Caki2 (cell line): ENCODE measurements at regions not wholly inside any gene's neighbourhood (a gene's known extent, or its start where the extent isn't known, plus 50 kb on each side); places are given as distances from the start of the nearest gene placed in this dataset.

Source experiments
- DNase-seq: peaks from one replicate; pipeline ENCODE4 v3.0.0-alpha.2; 2015; ENCODE audit warnings: low read depth
- in situ Hi-C: cut with HindIII; loops from 2 replicates; pipeline ENCODE4 v1.10.0; 2016; ENCODE audit warnings: low sequenced_read_pairs, low pct_unique_long_range_greater_than_20kb, mixed read lengths

DNA sequence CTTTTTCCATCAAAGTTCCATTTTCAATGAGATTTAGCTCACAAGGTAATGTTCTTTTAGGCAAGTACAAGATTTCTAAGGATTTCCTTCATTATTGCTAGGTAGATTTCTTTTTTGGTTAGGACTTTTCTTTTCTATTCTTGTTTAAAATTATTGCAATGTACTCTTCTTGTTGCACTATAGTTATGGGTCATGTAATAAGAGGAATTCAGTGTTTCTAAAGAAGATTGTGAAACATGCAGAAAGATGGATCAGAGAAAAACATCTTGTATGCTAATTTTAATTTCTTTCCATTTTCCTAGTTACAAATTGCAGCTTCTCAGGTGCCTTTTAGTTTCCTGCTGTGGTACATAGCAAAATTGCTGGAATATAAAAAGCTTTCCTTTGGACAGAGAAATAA is 56.1 kb downstream of the BTG1 start:
- no peak for DNase-seq
- in situ Hi-C loops, result no loop called here

DNA sequence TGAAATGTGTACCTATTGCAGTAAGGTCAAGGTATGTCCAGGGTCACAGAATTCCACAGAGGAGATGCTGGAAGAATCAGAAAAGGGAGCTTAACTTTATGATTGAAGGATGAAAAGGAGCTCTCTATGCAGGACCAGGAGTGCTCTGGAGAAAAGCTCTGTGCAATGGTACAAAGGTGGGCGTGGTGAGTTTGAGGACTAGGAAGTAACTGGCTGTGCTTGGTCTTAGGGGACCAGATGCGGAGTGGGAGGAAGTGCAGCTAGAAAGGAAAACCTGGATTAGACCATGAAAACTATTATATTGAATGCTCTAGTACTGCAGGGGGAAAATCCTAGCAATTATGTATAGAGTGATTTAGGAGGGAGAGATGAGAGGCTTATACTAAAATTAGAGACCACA is 56.8 kb downstream of the BTG1 start:
- no peak for DNase-seq
- in situ Hi-C loops, result no loop called here

DNA sequence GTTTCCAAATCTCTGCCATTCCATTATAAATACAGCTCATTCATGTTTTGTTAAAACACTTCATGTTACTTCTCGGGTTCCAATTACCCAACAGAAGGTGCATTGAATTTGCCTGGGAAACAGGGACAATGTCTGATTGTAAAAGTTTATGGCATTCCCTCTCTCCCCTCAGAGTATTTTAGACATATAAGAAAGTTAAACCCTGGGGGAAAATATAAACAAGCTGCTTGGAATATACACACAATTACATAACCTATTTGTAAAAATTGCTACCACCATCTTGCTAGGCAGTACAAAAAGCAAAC is 60.0 kb downstream of the BTG1 start:
- in situ Hi-C loops, result no loop called here
- DNase-seq, result no peak

DNA sequence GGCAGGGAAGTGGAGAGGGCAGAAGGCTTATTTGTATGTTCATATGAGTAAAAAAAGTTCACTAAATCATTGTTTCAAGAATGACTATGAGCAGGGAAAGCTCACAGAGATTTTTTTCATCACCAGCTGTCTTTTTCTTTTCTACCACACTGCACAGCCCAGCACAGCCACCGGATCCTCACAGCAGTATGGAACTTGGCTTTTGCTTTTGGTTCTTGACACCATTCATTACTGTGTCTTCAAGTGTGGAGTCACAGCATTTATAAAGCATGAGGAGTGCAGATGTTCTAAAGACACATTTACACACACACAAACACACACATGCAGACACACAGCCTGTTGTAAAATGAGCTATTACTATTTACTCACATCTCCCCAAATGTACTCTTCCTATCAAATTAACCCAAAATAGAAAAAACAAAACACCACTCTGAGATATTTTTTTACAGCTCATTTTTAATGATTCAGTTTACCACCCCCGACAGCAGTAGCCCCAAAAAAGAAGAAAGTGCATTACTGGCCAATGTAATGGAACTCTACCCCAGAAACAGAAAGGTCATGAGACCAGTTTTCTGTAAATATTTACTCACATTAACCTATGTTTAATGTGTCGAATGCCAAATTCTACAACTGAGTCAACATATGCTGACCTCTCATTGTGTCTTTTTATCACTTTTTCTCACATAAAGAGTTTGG is 60.5 kb downstream of the BTG1 start:
- in situ Hi-C loops, result no loop called here
- no peak for DNase-seq

DNA sequence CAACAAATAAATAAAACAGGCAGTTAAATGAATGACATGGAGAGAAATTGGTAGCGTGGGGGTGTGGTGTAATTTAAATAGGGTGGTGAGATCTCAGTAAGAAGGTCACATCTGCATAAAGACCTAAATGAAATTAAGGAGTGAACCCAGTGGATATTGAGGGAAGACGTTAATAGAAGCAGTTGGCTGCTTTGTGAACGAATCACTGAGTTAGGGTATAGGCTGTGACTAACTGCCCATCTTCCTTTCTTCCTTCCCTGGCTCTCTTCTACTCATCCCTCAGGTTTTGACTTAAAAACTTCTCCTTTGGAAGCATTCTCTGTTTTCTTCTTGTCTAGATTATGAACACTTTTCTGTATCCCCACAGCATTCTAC is 64.7 kb downstream of the BTG1 start:
- no peak for DNase-seq
- in situ Hi-C loops, result no loop called here

DNA sequence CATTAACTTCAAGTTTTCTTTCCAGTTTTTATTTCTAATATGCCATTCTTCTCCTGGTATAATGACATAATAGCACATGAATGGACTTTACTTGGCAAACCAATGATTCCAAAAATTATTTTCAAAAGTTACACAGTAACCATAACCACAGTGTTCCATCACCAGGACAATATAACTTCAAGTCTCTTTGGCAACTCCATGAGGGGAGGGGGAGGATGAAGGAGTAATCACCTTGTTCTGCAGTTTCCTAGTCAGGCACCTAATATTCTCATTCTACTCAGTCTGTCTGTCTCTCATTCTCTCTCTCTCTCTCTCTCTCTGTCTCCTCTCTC is 66.6 kb downstream of the BTG1 start:
- peak; percentile 65 for DNase-seq
- in situ Hi-C loops, result no loop called here

DNA sequence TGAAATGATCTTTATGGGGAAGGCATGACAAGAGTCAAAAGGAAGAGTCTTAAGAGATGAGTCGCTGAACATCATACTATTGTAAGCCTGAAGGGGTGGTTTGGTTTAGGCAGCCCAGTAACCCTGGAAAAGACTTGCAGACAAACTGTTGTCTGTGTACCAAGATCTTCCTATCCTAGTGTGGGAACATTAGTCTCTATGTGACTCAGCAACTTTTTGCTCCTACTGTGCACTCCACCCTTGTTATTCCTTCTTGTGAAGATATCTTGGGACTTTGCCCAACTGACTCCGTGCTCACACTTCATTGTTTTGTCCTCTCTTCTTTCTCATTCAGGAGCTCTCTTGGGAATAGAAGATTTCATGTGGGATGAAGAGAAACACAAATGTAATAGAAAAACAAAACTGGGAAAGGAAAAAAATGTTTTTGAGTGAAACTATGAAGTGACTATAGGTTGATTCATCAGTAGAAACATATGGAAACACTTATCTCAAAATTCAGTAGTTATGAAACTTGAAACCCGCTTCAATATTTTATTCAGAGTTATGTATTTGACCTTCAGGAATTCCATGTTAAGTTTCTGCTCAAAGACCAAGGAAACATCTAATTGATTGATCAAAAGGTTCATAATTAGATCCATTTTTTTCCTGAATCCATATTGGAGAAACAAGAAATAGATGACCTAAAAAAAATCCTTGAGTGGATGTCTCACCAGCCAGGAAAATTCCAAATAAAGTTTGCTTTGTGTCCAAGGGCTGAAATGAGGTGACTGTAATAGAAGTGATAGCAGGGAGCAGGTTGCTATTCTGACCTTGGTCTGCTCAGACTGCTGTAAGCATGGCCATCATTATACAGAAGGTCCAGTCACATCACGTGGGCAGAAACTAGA is 67.2 kb downstream of the BTG1 start:
- peak; percentile 80 for DNase-seq

DNA sequence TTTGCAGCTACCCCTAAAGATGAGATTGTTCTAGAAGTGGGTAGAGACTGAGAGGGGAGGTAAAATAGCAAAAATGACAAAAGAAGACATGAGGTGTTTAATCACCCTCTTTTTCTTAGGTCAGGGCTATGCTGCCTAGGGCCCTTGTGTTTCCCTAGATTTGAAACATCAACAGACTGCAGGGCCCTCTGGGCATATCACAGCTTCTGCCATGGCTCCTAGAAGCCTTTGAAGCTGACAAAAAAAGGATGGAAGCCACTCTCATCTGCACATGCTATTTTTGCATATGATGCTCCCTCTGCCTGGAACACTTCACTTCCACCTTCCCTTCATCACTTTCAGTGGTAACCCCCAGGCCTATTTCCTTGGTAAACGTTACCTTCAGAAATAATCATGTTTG is 68.1 kb downstream of the BTG1 start:
- DNase-seq, result no peak
- in situ Hi-C loops, result no loop called here

More for the DNA sequence above, 67.2 kb downstream of the BTG1 start:
- in situ Hi-C loops, result no loop called here

DNA sequence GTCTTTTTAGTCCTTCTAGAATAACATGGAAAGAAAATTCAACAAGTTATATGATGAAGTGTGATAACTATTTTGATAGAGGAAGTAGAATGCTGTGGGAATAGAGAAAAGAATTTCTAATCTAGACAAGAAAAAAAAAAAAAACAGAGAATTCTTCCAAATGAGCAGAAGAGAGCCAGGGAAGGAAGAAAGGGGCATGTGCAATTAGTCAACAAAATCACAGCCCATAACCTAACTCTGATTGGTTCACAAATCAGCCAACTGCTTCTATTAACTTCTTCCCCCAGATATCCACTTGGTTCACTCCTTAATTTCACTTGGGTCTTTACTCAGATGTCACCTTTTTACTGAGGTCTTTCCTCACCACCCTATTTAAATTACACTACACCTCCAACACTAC is 69.5 kb downstream of the BTG1 start:
- no peak for DNase-seq
- in situ Hi-C loops, result no loop called here

DNA sequence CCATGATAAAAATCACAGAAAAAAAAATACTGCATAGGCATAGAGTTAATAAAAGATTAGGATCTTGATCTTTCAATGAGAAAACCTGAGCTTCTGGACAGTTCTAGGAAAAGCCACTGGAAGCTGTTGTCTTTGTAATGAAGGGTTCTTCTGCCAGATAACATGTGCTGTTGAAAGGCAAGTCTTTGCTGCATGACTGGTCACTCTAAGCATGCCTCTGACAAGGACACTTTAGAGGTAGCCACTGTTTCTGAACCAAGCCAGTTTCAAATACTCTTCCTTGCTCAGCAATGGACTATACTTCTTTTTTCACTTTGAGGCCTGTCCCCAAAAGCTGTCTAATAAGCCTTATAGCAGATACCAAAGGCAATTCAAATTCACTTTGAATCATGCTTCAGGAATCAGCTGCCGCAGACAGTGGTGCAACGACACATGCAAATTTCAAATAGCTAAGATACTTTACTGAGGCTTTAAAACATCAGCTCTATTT is 70.2 kb downstream of the BTG1 start:
- peak; percentile 43 for DNase-seq
- in situ Hi-C loops, result no loop called here

DNA sequence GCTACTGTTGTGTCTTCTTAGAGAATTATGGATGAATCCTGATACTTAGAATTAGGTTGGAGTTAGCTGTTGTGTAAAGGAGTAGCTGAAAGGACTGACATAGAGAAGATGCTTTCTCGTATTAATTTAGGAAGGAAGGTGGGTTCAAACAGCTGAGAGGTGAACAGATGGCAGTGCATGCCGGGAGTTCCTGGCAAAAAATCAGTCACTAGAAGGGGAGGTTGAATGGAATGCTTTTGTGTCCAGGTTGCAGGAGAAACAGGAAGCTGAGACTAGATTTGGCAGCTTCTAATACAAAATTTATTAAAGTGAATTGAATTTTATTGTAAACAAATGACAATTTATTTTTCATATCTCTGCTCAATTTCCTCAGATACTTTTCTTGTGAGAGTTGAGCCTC is 70.8 kb downstream of the BTG1 start:
- DNase-seq, result no peak
- in situ Hi-C loops, result no loop called here

DNA sequence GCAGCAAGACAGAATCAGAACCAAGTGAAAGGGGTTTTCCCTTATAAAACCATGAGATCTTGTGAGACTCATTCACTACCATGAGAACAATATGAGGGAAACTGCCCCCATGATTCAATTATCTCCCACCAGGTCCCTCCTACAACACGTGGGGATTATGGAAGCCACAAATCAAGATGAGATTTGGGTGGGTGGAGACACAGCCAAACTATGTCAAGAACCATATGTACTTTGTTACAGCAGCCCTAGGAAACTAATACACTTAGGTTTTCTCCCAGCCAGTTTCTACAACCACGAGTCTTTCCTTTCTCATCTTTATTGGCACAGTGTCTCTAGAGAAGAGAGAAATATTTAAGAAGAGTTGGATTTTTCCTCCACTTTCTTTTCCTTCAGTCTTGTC is 72.6 kb downstream of the BTG1 start:
- no peak for DNase-seq
- in situ Hi-C loops, result no loop called here

DNA sequence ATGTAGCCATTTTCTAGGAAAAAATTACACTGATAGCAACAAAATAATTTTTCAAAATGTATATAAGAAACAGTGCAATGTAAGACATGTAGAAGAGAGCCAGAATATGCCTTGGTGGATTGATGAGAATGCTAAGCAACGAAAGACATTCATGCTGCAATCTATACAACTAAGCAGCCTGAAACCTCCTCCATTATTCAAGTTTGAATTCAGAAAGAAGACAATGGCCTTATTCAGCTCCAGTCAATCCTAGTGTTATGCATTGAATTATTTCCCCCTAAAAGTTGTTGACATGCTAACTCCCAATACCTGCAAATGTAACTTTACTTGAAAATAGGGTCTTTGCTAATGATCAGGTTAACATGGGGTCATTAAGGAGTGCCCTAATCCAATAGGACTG is 73.5 kb downstream of the BTG1 start:
- in situ Hi-C loops, result no loop called here
- DNase-seq, result no peak

DNA sequence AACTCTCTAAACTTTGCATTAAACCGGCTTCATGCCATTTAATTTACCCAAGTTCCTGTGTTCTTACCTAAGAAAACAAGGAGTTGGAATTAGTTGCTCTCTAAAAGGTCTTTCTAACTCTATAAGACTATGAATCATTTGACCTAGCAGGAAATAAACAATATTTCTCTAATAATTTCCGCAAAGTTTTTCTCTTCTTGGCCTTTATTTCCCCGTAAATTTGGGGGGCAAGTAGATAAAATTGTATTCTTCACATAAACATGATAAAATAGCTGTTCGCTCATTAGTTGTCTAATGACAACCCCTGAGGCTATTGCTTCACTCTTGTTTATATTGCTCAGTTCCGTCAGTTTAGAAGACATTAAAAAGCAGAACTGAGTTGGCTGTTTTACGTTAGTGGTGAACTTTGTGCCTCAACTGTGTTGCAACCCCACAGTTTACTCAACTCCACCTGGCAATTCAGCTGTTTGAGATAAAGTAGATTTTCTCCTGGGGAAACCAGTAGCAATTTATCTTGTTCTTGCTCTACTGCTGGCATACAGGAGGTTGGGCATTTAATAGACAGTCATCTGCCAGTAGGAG is 74.7 kb downstream of the BTG1 start:
- in situ Hi-C loops, result no loop called here
- peak; percentile 81 for DNase-seq

DNA sequence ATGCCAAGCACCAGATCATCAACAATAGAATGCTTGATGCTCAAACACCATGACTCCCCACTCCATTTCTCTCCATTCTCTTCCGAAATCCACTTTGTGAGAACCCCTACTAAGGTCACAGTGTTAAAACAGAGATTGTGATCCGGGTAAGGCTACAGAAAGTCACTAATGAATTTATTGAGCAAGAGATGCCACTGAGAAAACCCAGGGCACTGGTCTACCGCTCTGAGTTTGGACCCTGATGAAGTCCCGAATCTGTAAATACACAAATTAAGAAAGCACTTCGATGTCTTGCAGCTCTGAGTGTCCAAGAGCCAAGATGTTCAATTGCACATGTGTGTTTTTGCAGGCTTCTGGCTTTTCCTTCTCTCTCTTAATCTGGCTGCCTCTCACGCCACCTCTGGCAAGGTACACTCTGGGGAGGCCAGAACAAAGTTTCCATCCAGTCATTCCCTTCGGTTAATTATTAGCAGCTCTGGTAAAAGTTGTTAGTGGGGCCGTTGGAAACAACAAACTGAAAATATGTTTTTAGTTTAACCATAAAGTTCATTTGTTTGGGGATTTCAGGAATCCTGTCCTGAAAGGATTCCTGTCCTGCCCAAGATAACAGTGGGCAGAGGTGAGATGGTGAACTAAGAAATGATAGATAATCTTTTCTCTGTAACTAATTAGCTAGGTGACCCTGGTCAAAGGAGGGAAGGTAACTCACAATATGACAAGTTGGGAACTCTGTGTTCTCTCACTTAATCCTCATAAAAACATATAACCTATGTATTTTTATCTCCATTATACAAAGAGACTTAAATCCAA is 75.4 kb downstream of the BTG1 start:
- in situ Hi-C loops, result no loop called here
- DNase-seq, result peak; percentile 95

DNA sequence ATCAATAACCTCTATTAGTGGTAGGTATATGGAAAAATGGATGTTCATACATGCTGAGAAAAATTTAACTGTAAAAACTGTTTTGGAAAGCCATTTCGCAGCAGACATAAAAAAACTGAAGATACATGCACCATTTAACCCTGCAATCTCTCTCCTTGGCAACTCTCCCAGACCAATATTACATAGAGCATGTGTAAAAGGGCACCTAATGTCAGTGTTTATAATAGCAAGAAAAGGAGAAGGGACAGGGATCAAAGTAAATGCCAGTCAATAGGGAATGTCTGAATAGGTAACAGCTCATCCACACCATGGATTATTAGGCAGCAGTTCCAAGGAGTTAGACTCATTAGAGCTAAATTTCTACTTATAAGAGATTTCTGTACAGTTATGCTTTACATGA is 77.2 kb downstream of the BTG1 start:
- DNase-seq, result peak; percentile 61
- in situ Hi-C loops, result no loop called here

DNA sequence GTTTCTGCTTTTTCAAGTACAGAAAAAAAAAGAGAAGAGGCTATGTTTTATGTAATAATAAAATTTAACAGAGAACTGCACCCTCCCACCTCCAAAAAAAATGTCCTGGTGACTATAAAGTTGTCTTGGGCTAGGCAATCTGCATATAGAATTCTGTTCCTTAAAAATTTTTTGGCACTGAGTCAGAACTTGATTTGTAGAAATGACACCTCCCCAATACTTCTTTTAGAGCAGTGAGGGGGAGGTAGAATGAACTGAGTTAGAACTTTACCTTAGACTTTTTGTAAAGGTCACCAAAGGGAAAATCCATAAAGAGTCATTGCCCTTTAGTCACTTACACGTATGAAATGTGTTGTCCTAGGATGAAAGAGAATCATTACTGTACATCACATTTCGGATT is 80.0 kb downstream of the BTG1 start:
- in situ Hi-C loops, result no loop called here

DNA sequence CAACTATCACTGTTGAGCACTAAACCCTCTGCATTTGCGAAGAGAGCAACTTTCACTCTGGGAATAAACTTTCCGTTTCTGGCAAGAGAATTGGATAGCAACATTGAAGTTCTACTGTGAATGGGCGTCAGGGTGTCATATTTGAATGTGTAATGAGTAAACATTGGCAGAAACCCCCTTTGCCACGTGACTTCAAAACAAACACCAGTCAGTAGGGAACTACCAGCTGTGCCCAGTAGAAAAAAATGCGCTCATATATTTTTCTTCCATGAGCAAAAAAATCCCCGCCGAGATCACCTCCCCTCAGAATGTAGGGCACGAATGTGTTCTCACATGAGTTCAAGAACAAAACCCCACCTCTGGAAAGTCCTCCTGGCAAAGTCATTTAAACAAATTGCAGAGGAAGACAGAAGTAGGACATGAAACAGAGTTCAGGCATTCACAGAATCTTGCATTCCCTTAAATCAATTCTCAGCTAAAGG is 80.6 kb downstream of the BTG1 start:
- in situ Hi-C loops, result no loop called here
- DNase-seq, result peak; percentile 73

More for the DNA sequence above, 80.0 kb downstream of the BTG1 start:
- no peak for DNase-seq

DNA sequence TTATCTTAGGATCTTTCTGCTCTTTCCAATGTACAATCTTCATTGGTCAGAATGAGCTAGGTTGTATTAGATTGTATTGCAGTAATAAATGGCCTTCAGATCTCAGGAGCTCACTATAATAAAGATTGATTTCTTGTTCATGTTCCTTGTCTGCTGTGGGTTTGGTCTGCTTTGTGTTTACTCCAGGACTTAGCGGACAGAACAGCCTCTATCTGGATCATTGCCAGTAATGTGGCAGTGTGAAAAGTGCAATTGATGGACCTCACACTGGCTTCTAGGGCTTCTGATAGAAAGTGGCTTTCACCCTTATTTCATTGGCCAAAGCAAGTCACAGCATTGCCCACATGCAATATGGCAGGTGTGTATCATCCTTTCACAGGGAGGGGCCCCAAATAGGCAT is 81.2 kb downstream of the BTG1 start:
- in situ Hi-C loops, result no loop called here

More for the DNA sequence above, 81.2 kb downstream of the BTG1 start:
- DNase-seq, result no peak
